Memory B cell (primary cell): ENCODE measurements at regions not wholly inside any gene's neighbourhood (a gene's known extent, or its start where the extent isn't known, plus 50 kb on each side); places are given as distances from the start of the nearest gene placed in this dataset.
"Not testable (repeated sequence)": the region's sequence is repeated elsewhere in the genome, so short reads cannot be mapped to it uniquely, and the experiment has no call there.

Source experiments
- ATAC-seq: fragments of 150-1000 bp; cut with Tn5 transposase; 2 replicates; pipeline ENCODE4 v1.10.0; 2021; ENCODE audit warnings: low read depth, mild to moderate bottlenecking, moderate library complexity
- DNase-seq, 2 donors: peaks; one replicate each; pipeline ENCODE4 v3.0.0; 2022; ENCODE audit warnings: low spot score in 2 of 2
- H3K27ac Mint-ChIP-seq: one replicate; pipeline ENCODE4 v1.8.0; 2022; ENCODE audit warnings: mild to moderate bottlenecking, moderate library complexity, mixed read lengths
- H3K27me3 Mint-ChIP-seq: one replicate; pipeline ENCODE4 v1.8.0; 2022; ENCODE audit warnings: mixed read lengths
- H3K36me3 Mint-ChIP-seq: one replicate; pipeline ENCODE4 v1.8.0; 2022; ENCODE audit warnings: mild to moderate bottlenecking, mixed read lengths
- H3K4me1 Mint-ChIP-seq: one replicate; pipeline ENCODE4 v1.8.0; 2022; ENCODE audit warnings: mixed read lengths
- H3K4me3 Mint-ChIP-seq: one replicate; pipeline ENCODE4 v1.8.0; 2022; ENCODE audit warnings: mild to moderate bottlenecking, moderate library complexity, mixed read lengths
- H3K9me3 Mint-ChIP-seq: one replicate; pipeline ENCODE4 v1.8.0; 2022; ENCODE audit warnings: mixed read lengths

DNA sequence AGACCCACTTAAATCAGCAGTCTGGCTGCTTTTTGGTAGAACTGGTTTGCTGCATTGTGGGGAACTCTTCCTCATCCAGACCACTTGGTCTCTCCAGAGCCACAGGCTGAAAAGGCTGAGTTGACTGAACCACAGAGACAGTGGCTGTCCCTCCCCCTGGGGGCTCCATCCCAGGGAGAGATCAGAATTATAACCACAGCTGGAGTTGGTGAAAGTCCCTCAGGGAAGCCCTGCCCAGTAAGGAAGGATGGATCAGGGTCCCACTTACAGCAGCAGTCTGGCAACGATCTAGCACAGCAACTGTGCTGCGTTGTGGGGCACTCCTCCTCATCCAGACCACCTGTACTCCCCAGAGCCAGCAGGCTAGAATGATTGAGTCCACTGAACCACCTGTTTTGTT, 212.7 kb downstream of the SOX3 start:
- Mint-ChIP-seq H3K9me3 (no peaks in the 10 kb centered on the region), H3K36me3 (no peaks in the 10 kb centered on the region)
- ATAC-seq: no peak

DNA sequence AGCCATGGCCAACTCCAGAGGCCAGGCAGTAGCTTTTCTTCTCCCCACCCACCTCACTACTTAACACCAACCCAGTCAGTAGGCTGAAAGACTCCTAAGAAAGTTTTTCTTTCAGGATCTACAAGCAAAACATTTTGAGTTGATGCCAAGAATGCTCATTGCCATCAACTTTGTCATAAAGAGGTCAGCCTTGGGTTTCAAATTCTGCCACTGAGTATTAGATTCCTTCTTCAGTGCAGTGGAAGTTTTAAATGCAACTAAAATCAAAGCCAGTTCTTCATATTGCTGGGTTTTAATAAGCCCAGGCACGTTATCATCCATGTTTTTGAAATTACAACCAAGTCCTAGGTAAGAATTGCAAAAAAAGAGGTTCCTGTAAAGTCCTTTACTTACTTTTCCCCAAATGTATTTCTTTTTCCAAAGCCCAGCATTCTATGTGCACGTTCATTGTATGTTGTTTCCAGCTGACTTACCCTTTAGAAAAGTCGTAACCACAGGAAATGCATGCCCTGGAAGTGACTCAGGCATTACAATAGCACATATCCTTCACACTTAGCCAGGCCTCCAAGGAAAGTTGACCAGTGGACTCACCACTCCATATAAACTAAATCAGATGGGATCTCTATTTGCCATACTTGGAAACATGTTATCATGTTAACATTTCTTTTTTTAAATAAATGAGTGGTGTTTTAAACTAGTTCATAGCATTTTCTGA, 229.9 kb downstream of the SOX3 start:
- no peak overlapping the region for H3K4me3 Mint-ChIP-seq
- no peak for DNase-seq
- H3K36me3 Mint-ChIP-seq: no peaks in the 10 kb centered on the region
- H3K9me3 Mint-ChIP-seq: no peaks in the 10 kb centered on the region
- H3K27me3 Mint-ChIP-seq: no peaks in the 10 kb centered on the region
- H3K27ac Mint-ChIP-seq: no peak overlapping the region
- H3K4me1 Mint-ChIP-seq: no peaks in the 10 kb centered on the region
- no peak for ATAC-seq

More for the DNA sequence above, 212.7 kb downstream of the SOX3 start:
- Mint-ChIP-seq H3K4me3 (no peak overlapping the region), H3K27me3 (no peaks in the 10 kb centered on the region), H3K27ac (no peak overlapping the region), H3K4me1 (no peaks in the 10 kb centered on the region)
- no peak for DNase-seq

DNA sequence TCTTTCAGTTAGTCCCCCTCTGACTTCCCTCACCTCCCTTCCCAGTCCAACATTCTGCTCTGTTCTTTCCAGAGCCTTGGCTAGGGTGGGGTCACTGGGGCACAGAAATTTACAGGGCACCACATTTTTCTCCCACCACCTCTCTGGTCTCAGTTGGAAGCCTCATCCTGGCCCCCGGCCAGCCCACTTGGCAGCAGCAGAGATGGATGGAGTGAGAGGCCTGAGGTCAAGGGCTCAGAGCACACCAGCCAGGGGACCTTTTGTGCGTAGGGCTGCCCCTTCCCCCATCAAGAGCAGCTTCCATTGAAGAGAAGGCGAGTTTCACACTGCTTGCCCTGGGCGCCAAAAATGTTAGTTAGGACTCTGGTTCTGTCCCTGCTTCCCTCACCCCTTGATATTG, 230.9 kb downstream of the SOX3 start:
- Mint-ChIP-seq H3K27ac (no peak overlapping the region), H3K4me1 (no peaks in the 10 kb centered on the region), H3K9me3 (no peaks in the 10 kb centered on the region), H3K27me3 (no peaks in the 10 kb centered on the region), H3K4me3 (no peak overlapping the region), H3K36me3 (no peaks in the 10 kb centered on the region)
- ATAC-seq: no peak
- DNase-seq: no peak

DNA sequence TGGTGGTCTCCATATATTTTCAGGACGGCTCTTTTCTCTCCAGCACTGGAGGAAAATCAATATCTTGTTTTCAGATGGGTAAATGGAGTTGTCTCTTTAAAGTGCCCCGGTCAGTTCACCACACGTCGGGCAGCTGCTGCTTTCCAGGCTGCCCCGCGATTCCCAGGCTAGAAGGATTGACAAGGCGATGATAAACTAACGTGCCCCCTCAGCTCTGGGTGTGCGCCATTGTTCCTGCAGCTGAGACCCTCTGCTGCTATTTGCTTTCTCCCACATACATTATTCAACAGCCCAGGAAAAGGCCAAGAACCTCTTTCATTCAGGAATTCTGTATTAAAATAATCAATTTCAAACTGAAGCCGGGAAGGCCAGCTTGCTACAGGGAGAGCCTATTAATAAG, 254.5 kb downstream of the SOX3 start:
- no peak overlapping the region for H3K27ac Mint-ChIP-seq
- DNase-seq (no peak), ATAC-seq (no peak)
- no peak overlapping the region for H3K4me3 Mint-ChIP-seq
- no peaks in the 10 kb centered on the region for H3K36me3 Mint-ChIP-seq
- no peaks in the 10 kb centered on the region for H3K27me3 Mint-ChIP-seq
- H3K4me1 Mint-ChIP-seq: no peaks in the 10 kb centered on the region
- H3K9me3 Mint-ChIP-seq: no peaks in the 10 kb centered on the region

DNA sequence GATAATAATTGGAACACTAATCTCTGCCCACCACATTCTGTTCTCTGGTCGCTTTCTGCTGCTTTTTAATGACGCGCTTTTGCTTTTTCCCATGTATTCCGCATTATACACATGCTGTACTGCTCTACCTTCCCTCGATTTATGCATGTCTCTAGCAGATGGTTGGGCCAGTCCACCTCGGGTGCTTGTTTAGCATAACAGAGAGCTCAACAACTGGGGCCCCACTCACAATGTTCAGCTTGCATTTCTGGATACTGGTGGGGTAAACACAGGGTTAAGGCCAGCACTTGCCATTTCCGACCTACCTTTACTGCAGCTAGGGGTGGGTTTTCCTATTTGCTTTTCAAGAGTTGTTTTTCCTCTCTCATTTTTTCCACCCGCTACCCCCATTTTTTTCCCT, 255.8 kb downstream of the SOX3 start:
- H3K9me3 Mint-ChIP-seq: no peaks in the 10 kb centered on the region
- no peaks in the 10 kb centered on the region for H3K36me3 Mint-ChIP-seq
- DNase-seq: no peak

GRCh38 chrX:140229191-140229590, 263.9 kb upstream of the CXorf66 start:
- Mint-ChIP-seq H3K9me3 (peaks cover 4% of the 10 kb centered on the region), H3K4me3 (no peak overlapping the region), H3K4me1 (no peaks in the 10 kb centered on the region), H3K36me3 (no peaks in the 10 kb centered on the region), H3K27me3 (no peaks in the 10 kb centered on the region), H3K27ac (no peak overlapping the region)
- ATAC-seq (no peak), DNase-seq (no peak)

More for the DNA sequence above, 255.8 kb downstream of the SOX3 start:
- H3K4me1 Mint-ChIP-seq: no peaks in the 10 kb centered on the region
- no peaks in the 10 kb centered on the region for H3K27me3 Mint-ChIP-seq
- no peak overlapping the region for H3K4me3 Mint-ChIP-seq
- ATAC-seq: no peak
- H3K27ac Mint-ChIP-seq: no peak overlapping the region

GRCh38 chrX:140226037-140226436, 260.7 kb upstream of the CXorf66 start:
- DNase-seq: not testable (repeated sequence)

GRCh38 chrX:140215894-140216293, 250.6 kb upstream of the CXorf66 start:
- not testable (repeated sequence) for ATAC-seq, H3K27me3 Mint-ChIP-seq, H3K36me3 Mint-ChIP-seq, H3K27ac Mint-ChIP-seq, H3K4me3 Mint-ChIP-seq, DNase-seq, H3K4me1 Mint-ChIP-seq, H3K9me3 Mint-ChIP-seq

More at GRCh38 chrX:140226037-140226436, 260.7 kb upstream of the CXorf66 start:
- H3K27me3 Mint-ChIP-seq, ATAC-seq, H3K36me3 Mint-ChIP-seq, H3K4me1 Mint-ChIP-seq, H3K9me3 Mint-ChIP-seq, H3K27ac Mint-ChIP-seq, H3K4me3 Mint-ChIP-seq: not testable (repeated sequence)

DNA sequence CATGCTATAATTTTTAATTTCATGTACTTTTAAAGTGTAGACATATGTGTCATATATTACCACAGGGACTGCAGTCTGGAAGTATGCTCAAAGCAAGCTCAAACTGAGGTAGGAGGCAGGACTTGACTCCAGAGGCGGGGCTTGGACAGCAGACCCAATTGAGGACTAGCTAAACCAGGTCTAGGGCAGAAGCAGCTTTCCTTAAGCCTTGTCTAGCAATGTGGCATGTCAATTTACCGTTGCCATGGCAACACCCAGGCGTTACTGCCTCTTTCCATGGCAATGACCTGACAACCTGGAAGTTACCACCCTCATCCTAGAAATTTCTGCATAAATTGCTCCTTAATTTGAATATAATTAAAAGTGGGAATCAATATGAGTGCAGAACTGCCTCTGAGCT, 249.2 kb upstream of the CXorf66 start:
- not testable (repeated sequence) for H3K36me3 Mint-ChIP-seq, ATAC-seq, H3K4me1 Mint-ChIP-seq, H3K27me3 Mint-ChIP-seq, DNase-seq, H3K27ac Mint-ChIP-seq, H3K9me3 Mint-ChIP-seq, H3K4me3 Mint-ChIP-seq

DNA sequence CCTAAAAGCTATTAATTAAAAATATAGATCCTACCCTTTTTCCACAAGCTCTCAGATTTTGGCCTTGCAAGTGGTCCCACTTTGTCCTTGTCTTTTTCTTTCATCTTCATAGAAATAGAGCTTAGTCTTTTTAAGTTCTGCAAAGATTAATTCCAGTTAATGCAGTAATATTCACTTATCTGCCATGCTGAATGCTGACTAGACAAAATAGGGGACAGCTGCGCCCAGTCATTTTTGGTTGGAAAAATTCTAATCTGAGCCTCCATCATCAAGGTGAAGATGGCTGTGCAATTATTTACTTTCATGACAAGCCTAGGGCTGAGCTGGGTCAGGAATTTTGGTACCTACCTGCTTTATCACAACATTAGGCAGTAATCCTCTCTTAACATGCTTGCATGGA, 241.3 kb upstream of the CXorf66 start:
- Mint-ChIP-seq H3K27me3 (peaks cover 1% of the 10 kb centered on the region), H3K36me3 (no peaks in the 10 kb centered on the region), H3K27ac (no peak overlapping the region), H3K4me3 (no peak overlapping the region), H3K4me1 (no peaks in the 10 kb centered on the region), H3K9me3 (no peaks in the 10 kb centered on the region)
- DNase-seq (no peak), ATAC-seq (no peak)

GRCh38 chrX:140190441-140191108, 225.3 kb upstream of the CXorf66 start:
- no peak for ATAC-seq
- no peaks in the 10 kb centered on the region for H3K27me3 Mint-ChIP-seq
- no peaks in the 10 kb centered on the region for H3K9me3 Mint-ChIP-seq
- DNase-seq: no peak
- no peaks in the 10 kb centered on the region for H3K36me3 Mint-ChIP-seq
- H3K4me3 Mint-ChIP-seq: no peak overlapping the region
- H3K4me1 Mint-ChIP-seq: no peaks in the 10 kb centered on the region
- H3K27ac Mint-ChIP-seq: no peak overlapping the region

GRCh38 chrX:140180585-140180984, 215.3 kb upstream of the CXorf66 start:
- Mint-ChIP-seq H3K27ac (no peak overlapping the region), H3K4me3 (no peak overlapping the region), H3K27me3 (no peaks in the 10 kb centered on the region), H3K9me3 (no peaks in the 10 kb centered on the region), H3K36me3 (no peaks in the 10 kb centered on the region), H3K4me1 (no peaks in the 10 kb centered on the region)
- DNase-seq: no peak
- no peak for ATAC-seq

GRCh38 chrX:140177821-140178220, 212.5 kb upstream of the CXorf66 start:
- Mint-ChIP-seq H3K36me3 (no peaks in the 10 kb centered on the region), H3K4me3 (no peak overlapping the region), H3K4me1 (no peaks in the 10 kb centered on the region), H3K27me3 (no peaks in the 10 kb centered on the region), H3K27ac (no peak overlapping the region), H3K9me3 (no peaks in the 10 kb centered on the region)
- ATAC-seq (no peak), DNase-seq (no peak)

DNA sequence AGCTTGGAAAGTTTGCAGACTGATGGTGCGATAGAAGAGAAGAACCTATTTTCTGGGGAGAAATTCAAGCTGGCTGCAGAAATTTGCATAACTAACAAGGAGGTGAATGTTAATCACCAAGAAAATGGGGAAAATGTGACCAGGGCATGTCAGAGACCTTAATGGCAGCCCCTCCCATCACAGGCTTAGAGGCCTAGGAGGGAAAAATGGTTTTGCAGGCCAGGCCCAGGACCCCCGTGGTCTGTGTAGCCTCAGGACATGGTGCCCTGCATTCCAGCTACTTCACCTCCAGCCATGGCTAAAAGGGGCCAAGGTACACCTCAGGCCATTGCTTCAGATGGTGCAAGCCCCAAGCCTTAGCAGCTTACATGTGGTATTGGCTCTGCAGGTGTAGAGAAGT, 207.1 kb upstream of the CXorf66 start:
- no peak overlapping the region for H3K4me3 Mint-ChIP-seq
- no peaks in the 10 kb centered on the region for H3K27me3 Mint-ChIP-seq
- no peaks in the 10 kb centered on the region for H3K4me1 Mint-ChIP-seq
- ATAC-seq (no peak), DNase-seq (no peak)
- H3K9me3 Mint-ChIP-seq: peaks cover 6% of the 10 kb centered on the region
- no peaks in the 10 kb centered on the region for H3K36me3 Mint-ChIP-seq
- no peak overlapping the region for H3K27ac Mint-ChIP-seq

DNA sequence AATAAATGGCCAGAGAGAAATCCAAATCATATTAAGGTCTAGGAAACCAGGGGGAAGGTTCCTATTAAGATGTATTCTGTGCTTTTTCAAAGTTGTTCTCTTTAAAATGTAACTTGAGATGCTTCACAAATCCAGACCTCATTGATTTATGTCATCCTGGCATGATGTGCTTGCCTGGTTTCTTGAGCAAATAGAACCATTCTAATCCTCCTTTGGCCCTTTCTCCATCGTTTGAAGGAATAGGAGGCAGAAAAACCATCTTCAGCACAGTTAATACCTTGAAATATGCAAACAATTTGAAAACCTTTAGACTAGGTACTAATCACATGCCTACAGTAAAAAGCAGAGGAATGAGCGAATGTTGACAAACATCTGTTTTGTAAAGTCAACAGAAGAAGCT, 202.2 kb upstream of the CXorf66 start:
- DNase-seq (no peak), ATAC-seq (no peak)
- Mint-ChIP-seq H3K27ac (no peak overlapping the region), H3K4me3 (no peak overlapping the region), H3K36me3 (no peaks in the 10 kb centered on the region), H3K4me1 (no peaks in the 10 kb centered on the region), H3K27me3 (no peaks in the 10 kb centered on the region), H3K9me3 (peaks cover 6% of the 10 kb centered on the region)
